Motor neuron (in vitro differentiated cells): ENCODE measurements at regions not wholly inside any gene's neighbourhood (a gene's known extent, or its start where the extent isn't known, plus 50 kb on each side); places are given as distances from the start of the nearest gene placed in this dataset.
"Not testable (repeated sequence)": the region's sequence is repeated elsewhere in the genome, so short reads cannot be mapped to it uniquely, and the experiment has no call there.

Source experiments
- ATAC-seq, 8 experiments: fragments of 200-7000 bp; cut with Tn5 transposase; replicated peaks in 6 of 8; 2 replicates each; pipeline ENCODE4 v1.8.0; 2021; ENCODE audit warnings: mild to moderate bottlenecking in 8 of 8, moderate library complexity in 8 of 8
- H3K27ac ChIP-seq, 2 donors: fragments of 250-450 bp; sonication (Bioruptor Pico); 2 replicates each; pipeline ENCODE4 v1.9.0; 2021; ENCODE audit warnings: antibody characterized with exemption in 2 of 2, mild to moderate bottlenecking in 2 of 2, moderate library complexity in 1 of 2
- H3K4me1 ChIP-seq, 2 donors: fragments of 250-450 bp; sonication (Bioruptor Pico); replicated peaks in 1 of 2; 2 replicates each; pipeline ENCODE4 v1.6.1; 2021; ENCODE audit warnings: antibody characterized with exemption in 2 of 2, mild to moderate bottlenecking in 2 of 2, moderate library complexity in 1 of 2
- H3K4me3 ChIP-seq, 5 donors: fragments of 250-450 bp; sonication (Bioruptor Pico); 2 replicates each; pipeline ENCODE4 v1.9.0; 2021; ENCODE audit warnings: antibody characterized with exemption in 5 of 5, mild to moderate bottlenecking in 5 of 5, moderate library complexity in 4 of 5
- WGBS, 10 experiments: fragments of 450-650 bp; shearing (Covaris generic); methylation state at CpG; one replicate each; pipeline ENCODE4 v1.0.0; 2022; 5-methylcytosine and 5-hydroxymethylcytosine counted together
- in situ Hi-C, 9 experiments: fragments of 400-800 bp; cut with MboI; loops; one replicate each; pipeline ENCODE4 v1.15.0; 2021; ENCODE audit warnings: low sequenced_read_pairs in 9 of 9, low pct_unique_long_range_greater_than_20kb in 2 of 9; ENCODE audit not compliant: unreplicated experiment in 9 of 9

DNA sequence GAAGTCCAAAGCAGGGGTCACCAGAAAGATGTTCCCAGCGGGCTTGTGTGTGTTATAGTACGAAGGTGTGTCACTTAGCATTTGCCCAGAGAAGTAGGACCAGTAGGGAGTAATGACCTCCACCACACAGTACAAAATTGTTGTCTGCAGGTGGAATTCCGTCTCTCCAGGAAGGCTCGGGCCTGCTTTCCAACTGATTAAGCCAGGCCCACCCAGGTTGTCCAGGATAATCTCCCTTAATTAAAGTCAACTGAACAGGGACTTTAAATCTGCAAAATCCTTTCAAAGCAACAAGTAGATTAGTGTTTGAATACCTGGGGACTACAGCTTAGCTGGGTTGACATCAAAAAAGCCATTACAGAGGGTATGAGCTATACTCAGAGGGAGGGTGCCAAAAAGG lies 131.3 kb downstream of the BACH1 start:
- ATAC-seq, result no peak
- H3K4me3 ChIP-seq, result no peak overlapping the region
- in situ Hi-C loops, result no loop called here
- 88 to 100% (median 93%) methylated on average over 1 to 4 of the region's 4 CpGs; no CpG with 5 or more reads in 5 of the 10 experiments for WGBS, 10 experiments
- peaks cover 8% of the 10 kb centered on the region in 2 donors for H3K4me1 ChIP-seq
- H3K27ac ChIP-seq, result no peak overlapping the region

DNA sequence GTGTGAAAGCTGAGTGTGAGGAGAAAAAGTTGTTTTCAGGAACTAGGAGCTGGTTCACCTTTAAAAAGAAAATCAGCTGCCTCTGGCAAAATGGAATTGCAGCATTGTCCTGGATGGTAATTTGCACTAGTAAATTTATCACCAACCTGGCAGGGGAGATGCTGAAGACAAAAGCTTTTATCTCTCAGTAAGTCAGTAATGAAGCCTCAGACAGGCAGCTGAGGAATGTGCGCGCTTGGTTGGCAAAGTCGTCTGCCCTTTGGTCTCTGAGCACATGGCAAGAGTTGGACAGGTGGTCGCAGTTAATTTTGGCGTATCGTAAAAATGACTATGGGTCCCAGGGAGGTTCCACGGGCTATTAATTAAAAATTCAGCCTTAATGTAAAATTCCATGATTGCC lies 131.9 kb downstream of the BACH1 start:
- WGBS, 10 experiments, result 60 to 93% (median 80%) methylated on average over 1 to 6 of the region's 7 CpGs; no CpG with 5 or more reads in 1 of the 10 experiments
- in situ Hi-C loops, result no loop called here
- ATAC-seq, result no peak
- H3K4me1 ChIP-seq, result peaks cover 8% of the 10 kb centered on the region in 2 donors
- H3K4me3 ChIP-seq, result no peak overlapping the region
- H3K27ac ChIP-seq, result no peak overlapping the region

DNA sequence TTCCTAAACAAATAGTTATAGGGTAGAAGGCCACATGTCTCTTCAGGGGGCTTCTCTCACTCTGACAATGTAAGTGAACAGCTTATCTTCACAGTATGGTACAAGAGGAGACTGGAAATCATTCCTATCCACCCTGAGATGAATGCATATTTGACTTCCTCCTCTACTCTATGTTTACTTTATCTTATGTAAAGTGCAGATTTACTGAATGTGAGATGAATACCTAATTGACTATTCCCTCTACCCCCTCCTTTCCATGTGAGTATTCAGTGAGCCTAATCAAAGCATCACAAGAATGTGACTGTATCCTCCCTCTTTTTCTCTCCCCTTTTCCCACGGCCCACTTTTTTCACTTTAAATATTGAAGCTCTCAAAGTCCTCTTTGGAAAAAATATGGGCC lies 132.5 kb downstream of the BACH1 start:
- 0 to 100% (median 43%) methylated on average over 1 of the region's 1 CpG; no CpG with 5 or more reads in 3 of the 10 experiments for WGBS, 10 experiments
- Histone ChIP-seq H3K4me3 (no peak overlapping the region), H3K4me1 (peaks cover 8% of the 10 kb centered on the region in 2 donors), H3K27ac (no peak overlapping the region)
- in situ Hi-C loops, result no loop called here
- ATAC-seq, result peak in 4 of 8 experiments; percentile 25 to 78 (median 70)

DNA sequence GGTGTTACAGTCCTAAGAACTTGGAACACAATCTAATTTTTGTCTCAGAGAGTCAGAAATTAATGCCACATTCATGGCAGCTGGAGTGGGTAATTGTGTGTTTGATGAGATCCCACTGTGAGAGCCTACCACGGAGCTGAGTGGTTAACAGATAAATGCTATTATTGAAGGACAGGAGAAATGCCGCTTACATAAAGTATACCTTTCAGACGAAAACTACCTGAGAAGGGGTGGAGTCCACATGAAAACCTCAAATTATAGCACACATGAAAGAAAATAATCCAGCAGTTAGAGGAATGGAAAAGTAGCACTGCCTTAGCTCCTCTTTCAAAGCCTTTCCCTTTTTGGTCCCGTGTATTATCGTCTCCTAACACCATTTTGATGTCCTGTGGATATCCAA lies 133.0 kb downstream of the BACH1 start:
- H3K4me1 ChIP-seq, result peaks cover 8% of the 10 kb centered on the region in 2 donors
- in situ Hi-C loops, result no loop called here
- H3K27ac ChIP-seq, result no peak overlapping the region
- 60 to 100% (median 94%) methylated on average over 1 to 5 of the region's 5 CpGs; no CpG with 5 or more reads in 1 of the 10 experiments for WGBS, 10 experiments
- H3K4me3 ChIP-seq, result no peak overlapping the region
- ATAC-seq, result no peak

DNA sequence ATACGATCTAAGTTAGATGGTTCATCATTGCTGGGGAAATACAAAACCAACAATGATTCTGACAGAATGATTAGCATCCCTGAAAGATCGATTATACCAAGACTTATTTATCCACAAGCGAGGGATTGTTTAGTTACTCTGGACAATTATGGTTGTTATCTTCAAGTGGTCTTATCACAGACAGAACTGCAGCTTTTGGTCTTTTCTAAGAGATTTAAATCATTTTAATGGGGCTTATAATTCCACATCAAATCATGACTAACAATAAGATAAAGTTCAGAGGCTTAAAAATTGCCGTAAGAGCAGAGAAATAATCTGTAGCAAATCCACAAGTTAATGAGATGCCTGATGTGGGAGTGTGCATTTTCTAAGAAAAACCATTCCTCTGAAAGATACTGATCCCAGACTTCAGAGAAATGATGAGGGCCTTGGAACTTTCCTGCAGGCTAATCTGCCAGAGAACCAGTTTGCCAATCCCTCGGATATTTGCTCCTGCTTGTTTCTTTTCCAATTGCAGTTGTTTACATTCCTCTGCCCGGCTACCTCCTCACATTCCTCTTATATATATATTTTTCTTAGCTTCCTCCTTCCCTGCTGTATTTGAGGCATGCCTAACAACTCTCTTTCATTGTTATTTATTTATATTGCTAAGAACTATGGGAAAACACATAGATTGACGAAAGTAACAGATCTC lies 134.8 kb downstream of the BACH1 start:
- Histone ChIP-seq H3K27ac (no peak overlapping the region), H3K4me3 (no peak overlapping the region), H3K4me1 (peaks cover 8% of the 10 kb centered on the region in 2 donors)
- ATAC-seq, result no peak
- 59 to 93% (median 81%) methylated on average over 1 to 7 of the region's 7 CpGs for WGBS, 10 experiments
- in situ Hi-C loops, result no loop called here

DNA sequence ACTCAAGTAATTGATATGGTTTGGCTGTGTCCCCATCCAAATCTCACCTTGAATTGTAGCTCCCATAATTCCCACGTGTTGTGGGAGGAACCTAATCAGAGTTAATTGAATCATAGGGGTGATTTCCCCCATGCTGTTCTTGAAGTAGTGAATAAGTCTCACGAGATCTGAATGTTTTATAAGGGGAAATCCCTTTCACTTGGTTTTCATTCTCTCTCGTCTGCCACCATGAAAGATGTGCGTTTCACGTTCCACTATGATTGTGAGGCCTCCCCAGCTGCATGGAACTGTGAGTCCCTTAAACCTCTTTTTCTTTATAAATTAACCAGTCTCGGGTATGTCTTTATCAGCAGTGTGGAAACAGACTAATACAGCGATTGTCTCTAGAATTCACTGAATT lies 135.4 kb downstream of the BACH1 start:
- no peak for ATAC-seq
- in situ Hi-C loops, result no loop called here
- Histone ChIP-seq H3K27ac (no peak overlapping the region), H3K4me3 (no peak overlapping the region), H3K4me1 (peaks cover 8% of the 10 kb centered on the region in 2 donors)
- whole genome bisulfite sequencing, 10 experiments, result 65 to 90% (median 84%) methylated on average over 2 to 7 of the region's 7 CpGs

DNA sequence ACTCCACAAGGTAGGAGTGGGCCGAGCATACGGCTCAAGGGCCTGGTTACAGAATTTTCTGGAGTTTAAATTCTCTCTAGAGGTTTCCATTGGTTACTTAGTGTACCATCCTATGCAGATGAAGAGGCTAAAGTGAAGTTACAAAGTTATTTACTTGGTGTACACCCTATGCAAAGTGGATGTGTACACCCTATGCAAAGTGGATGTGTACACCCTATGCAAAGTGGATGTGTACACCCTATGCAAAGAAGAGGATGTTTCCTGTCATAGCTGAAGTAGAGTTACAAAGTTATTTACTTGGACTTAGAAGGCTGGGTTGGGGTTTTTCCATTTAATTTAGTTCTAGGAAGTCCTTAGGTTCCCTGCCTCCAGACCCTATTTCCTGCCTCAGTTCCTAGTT lies 136.3 kb downstream of the BACH1 start:
- H3K27ac ChIP-seq, H3K4me1 ChIP-seq, H3K4me3 ChIP-seq, in situ Hi-C loops: not testable (repeated sequence)
- peak in 3 of 8 experiments; percentile 80 to 89 (median 82) for ATAC-seq
- WGBS, 10 experiments, result 49 to 100% (median 91%) methylated on average over 2 of the region's 2 CpGs; no CpG with 5 or more reads in 2 of the 10 experiments

DNA sequence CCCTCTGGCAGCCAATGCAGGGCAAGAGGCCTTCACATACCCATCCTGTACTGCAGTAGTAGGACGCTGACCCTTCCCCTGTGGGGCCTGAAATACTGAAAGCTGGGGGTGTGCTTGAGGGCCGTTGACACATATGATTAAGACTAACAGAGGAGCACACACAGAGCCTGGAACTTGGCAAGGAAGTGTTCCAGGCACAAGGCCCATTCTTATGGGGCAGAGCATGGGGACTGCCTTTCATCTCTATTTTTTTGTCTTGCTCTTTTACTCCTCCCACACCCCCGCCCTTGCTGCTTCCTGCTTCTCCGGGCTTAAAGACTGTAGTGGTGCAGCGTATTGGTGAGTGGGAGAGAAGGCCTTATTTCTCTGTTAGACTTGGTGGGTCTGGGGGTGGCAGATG lies 137.4 kb downstream of the BACH1 start:
- Histone ChIP-seq H3K4me3 (no peak overlapping the region), H3K4me1 (peaks cover 0 to 4% of the 10 kb centered on the region in 2 donors), H3K27ac (no peak overlapping the region)
- in situ Hi-C loops, result no loop called here
- ATAC-seq, result no peak
- WGBS, 10 experiments, result 70 to 100% (median 87%) methylated on average over 2 to 5 of the region's 5 CpGs; no CpG with 5 or more reads in 4 of the 10 experiments

DNA sequence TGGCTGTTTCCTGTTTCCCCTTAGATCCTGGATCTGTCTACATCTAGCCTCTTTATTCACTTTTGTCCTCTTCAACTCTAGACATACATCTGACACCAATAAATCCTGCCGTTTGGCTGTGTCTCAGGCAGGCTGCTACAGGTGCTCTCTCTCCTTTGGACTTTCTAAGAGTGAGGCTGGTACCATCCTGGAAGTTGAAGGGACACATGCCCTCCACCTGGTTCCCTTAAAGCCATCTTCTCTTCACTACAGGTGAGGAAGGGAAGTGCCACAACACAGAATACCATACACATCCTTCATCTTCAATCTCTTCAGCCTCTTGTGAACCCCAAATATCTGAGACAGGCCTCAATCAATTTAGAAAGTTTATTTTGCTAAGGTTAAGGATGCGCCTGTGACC lies 137.9 kb downstream of the BACH1 start:
- peaks cover 0 to 7% of the 10 kb centered on the region in 2 donors for H3K4me1 ChIP-seq
- 56 to 100% (median 90%) methylated on average over 1 to 2 of the region's 2 CpGs; no CpG with 5 or more reads in 4 of the 10 experiments for WGBS, 10 experiments
- no peak overlapping the region for H3K27ac ChIP-seq
- no peak overlapping the region for H3K4me3 ChIP-seq
- in situ Hi-C loops, result no loop called here
- ATAC-seq, result no peak

DNA sequence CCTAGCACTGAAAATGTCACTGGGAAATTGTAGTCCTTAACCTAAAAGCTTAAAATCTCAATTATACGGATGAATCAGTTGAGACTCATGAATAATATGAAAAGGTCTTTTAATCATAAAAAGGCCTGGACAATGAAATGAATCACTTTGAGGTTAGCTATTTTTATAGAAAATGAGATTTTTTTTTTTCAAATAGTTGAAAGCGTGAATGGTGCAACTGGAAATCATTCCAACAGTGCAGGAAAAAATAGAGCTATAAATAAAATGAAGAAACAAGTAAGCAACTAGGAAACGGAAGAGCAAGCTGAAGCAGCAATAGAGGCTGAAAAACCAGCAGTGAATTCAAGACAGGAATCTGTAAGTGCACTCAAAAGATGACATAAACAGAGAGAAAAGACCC lies 142.9 kb downstream of the BACH1 start:
- Histone ChIP-seq H3K4me3 (no peak overlapping the region), H3K4me1 (peaks cover 0 to 8% of the 10 kb centered on the region in 2 donors), H3K27ac (no peak overlapping the region)
- ATAC-seq, result no peak
- in situ Hi-C loops, result no loop called here
- 45 to 86% (median 72%) methylated on average over 2 to 3 of the region's 3 CpGs; no CpG with 5 or more reads in 1 of the 10 experiments for WGBS, 10 experiments

DNA sequence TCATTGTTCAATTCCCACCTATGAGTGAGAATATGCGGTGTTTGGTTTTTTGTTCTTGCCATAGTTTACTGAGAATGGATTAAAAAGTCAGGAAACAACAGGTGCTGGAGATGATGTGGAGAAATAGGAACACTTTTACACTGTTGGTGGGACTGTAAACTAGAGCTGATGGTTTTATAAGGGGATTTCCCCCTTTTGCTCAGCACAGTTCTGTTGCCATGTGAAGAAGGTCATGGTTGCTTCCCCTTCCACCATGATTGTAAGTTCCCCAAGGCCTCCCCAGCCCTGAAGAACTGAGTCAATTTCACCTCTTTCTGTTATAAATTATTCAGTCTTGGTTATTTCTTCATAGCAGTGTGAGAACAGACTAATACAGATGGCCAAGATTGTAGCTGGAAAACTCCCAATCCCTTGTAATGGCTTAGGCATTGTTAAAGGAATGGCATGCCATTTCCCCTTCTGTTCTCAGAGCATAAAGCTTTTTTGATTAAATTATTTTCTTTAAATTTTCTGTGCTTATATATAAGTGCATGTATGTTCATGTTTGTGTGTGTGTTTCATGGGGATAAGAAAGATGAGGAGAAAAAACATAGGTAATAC lies 144.8 kb downstream of the BACH1 start:
- Histone ChIP-seq H3K4me3 (no peak overlapping the region), H3K27ac (no peak overlapping the region), H3K4me1 (peaks cover 0 to 8% of the 10 kb centered on the region in 2 donors)
- no peak for ATAC-seq
- in situ Hi-C loops, result no loop called here
- WGBS, 10 experiments, result 100% methylated on average over 1 of the region's 1 CpG; no CpG with 5 or more reads in 9 of the 10 experiments

DNA sequence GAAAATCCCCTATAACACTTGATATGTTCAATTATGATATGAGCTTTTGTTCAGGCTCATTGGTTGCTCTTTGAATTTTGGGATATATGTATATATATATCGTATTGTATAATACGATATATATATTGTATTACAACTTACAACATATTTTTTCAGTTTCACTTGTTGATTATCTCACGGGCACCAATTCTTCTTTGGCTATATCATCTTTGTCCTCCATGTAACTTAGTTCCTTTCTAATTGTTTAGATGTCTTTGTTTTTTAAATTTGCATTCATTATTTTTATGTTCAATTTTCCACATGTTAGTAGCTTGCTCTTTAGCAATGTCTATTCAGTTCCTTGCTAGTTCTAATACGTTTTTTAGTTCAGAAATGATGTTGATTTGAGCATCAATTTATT lies 150.0 kb downstream of the BACH1 start:
- no peak for ATAC-seq
- WGBS, 10 experiments, result 50 to 97% (median 87%) methylated on average over 1 to 4 of the region's 4 CpGs; no CpG with 5 or more reads in 1 of the 10 experiments
- no peak overlapping the region for H3K27ac ChIP-seq
- H3K4me3 ChIP-seq, result no peak overlapping the region
- in situ Hi-C loops, result no loop called here
- peaks cover 0 to 3% of the 10 kb centered on the region in 2 donors for H3K4me1 ChIP-seq

DNA sequence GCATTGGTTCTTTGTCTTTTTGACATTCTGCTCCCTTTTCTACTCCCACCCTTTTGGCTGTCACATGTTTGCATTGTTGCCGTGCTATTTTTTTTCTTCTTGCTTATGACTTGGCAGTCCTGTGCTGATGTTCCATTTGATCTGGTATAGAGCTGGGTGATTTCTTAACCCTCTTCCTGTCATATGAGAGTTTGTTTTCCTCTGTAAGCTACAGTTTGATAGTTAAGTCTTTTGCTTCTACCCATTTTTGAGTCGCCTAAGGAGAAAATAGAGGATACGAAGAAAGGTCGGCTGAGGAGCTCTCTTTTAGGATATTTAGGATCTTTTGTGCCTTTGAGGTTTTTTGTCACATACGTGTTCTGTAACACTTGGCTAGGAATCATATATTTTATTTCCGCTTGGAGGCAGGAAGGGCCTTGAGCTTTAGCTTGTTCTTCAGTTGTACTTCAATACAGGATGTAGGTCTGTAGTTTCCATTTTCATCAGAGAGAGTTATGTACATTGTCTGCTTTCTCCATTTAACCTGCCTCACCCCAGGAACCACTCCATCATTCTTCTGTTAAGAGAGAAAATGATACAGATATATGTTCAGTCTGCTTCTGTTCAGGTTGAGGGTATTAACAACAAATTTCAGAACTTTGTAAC lies 150.7 kb downstream of the BACH1 start:
- WGBS, 10 experiments, result 68 to 100% (median 93%) methylated on average over 1 to 6 of the region's 6 CpGs
- no peak overlapping the region for H3K4me3 ChIP-seq
- no peak for ATAC-seq
- no peak overlapping the region for H3K27ac ChIP-seq
- H3K4me1 ChIP-seq, result peaks cover 0 to 3% of the 10 kb centered on the region in 2 donors
- in situ Hi-C loops, result no loop called here
